HL-60 (cell line): ENCODE measurements at regions not wholly inside any gene's neighbourhood (a gene's known extent, or its start where the extent isn't known, plus 50 kb on each side); places are given as distances from the start of the nearest gene placed in this dataset.

Experiments used
- CTCF ChIP-seq: IDR thresholded peaks from one replicate; pipeline ENCODE4 v1.5.1; 2011; ENCODE audit warnings: low read length, control low read depth, inconsistent platforms; ENCODE audit not compliant: insufficient read depth
- POLR2AphosphoS5 ChIP-seq: IDR thresholded peaks from 2 replicates; pipeline ENCODE4 v1.6.1; 2012; ENCODE audit warnings: low read depth

GRCh38 chr1:4939266-4939665 is 284.9 kb downstream of the AJAP1 start:
- TF ChIP-seq CTCF, result no peak
- TF ChIP-seq POLR2AphosphoS5, result no peak
